ENCODE measurements at regions not wholly inside any gene's neighbourhood (a gene's known extent, or its start where the extent isn't known, plus 50 kb on each side); places are given as distances from the start of the nearest gene placed in this dataset.

- Histone ChIP-seq H3K4me3 (replicated peaks; ENCODE audit: low read depth, low read length) (no peak overlapping the region), H3K36me3 (ENCODE audit: control insufficient read depth, insufficient read depth, low read length) (no peaks in the 10 kb centered on the region), H3K27me3 (replicated peaks; ENCODE audit: control insufficient read depth, insufficient read depth, low read length) (no peaks in the 10 kb centered on the region)
- DNase-seq (ENCODE audit: extremely low read depth, insufficient read length), result no peak
- TF ChIP-seq CTCF (IDR thresholded peaks at IDR 0.05; ENCODE audit: insufficient read depth, low read length, poor library complexity, severe bottlenecking), result no peak
Measured at GRCh38 chr4:104848597-104849225, 298.0 kb upstream of the TET2 start.

- no peak for DNase-seq (ENCODE audit: extremely low read depth, insufficient read length)
- Histone ChIP-seq H3K4me3 (replicated peaks; ENCODE audit: low read depth, low read length) (no peak overlapping the region), H3K36me3 (ENCODE audit: control insufficient read depth, insufficient read depth, low read length) (no peaks in the 10 kb centered on the region), H3K27me3 (replicated peaks; ENCODE audit: control insufficient read depth, insufficient read depth, low read length) (no peaks in the 10 kb centered on the region)
- TF ChIP-seq CTCF (IDR thresholded peaks at IDR 0.05; ENCODE audit: insufficient read depth, low read length, poor library complexity, severe bottlenecking), result no peak
Measured at GRCh38 chr4:104859601-104860237, 287.0 kb upstream of the TET2 start.

GRCh38 chr4:104860238-104861123 lies 286.2 kb upstream of the TET2 start:
- TF ChIP-seq CTCF (IDR thresholded peaks at IDR 0.05; ENCODE audit: insufficient read depth, low read length, poor library complexity, severe bottlenecking), result peak; percentile 86
- peak; percentile 37 for DNase-seq (ENCODE audit: extremely low read depth, insufficient read length)
- Histone ChIP-seq H3K36me3 (ENCODE audit: control insufficient read depth, insufficient read depth, low read length) (no peaks in the 10 kb centered on the region), H3K4me3 (replicated peaks; ENCODE audit: low read depth, low read length) (no peak overlapping the region), H3K27me3 (replicated peaks; ENCODE audit: control insufficient read depth, insufficient read depth, low read length) (no peaks in the 10 kb centered on the region)

GRCh38 chr4:104866809-104867208 lies 279.9 kb upstream of the TET2 start:
- H3K4me3 ChIP-seq (replicated peaks; ENCODE audit: low read depth, low read length), result no peak overlapping the region
- peak; percentile 20 for DNase-seq (ENCODE audit: extremely low read depth, insufficient read length)
- H3K36me3 ChIP-seq (ENCODE audit: control insufficient read depth, insufficient read depth, low read length), result no peaks in the 10 kb centered on the region
- H3K27me3 ChIP-seq (replicated peaks; ENCODE audit: control insufficient read depth, insufficient read depth, low read length), result no peaks in the 10 kb centered on the region
- TF ChIP-seq CTCF (IDR thresholded peaks at IDR 0.05; ENCODE audit: insufficient read depth, low read length, poor library complexity, severe bottlenecking), result no peak

GRCh38 chr4:104868533-104868932 lies 278.1 kb upstream of the TET2 start:
- no peak for TF ChIP-seq CTCF (IDR thresholded peaks at IDR 0.05; ENCODE audit: insufficient read depth, low read length, poor library complexity, severe bottlenecking)
- Histone ChIP-seq H3K4me3 (replicated peaks; ENCODE audit: low read depth, low read length) (no peak overlapping the region), H3K27me3 (replicated peaks; ENCODE audit: control insufficient read depth, insufficient read depth, low read length) (no peaks in the 10 kb centered on the region), H3K36me3 (ENCODE audit: control insufficient read depth, insufficient read depth, low read length) (no peaks in the 10 kb centered on the region)
- DNase-seq (ENCODE audit: extremely low read depth, insufficient read length), result no peak

Data from GM06990 (cell line).